ENCODE measurements at regions not wholly inside any gene's neighbourhood (a gene's known extent, or its start where the extent isn't known, plus 50 kb on each side); places are given as distances from the start of the nearest gene placed in this dataset.
"Not testable (repeated sequence)": the region's sequence is repeated elsewhere in the genome, so short reads cannot be mapped to it uniquely, and the experiment has no call there.

GRCh38 chr5:68066277-68066955 is 149.1 kb upstream of the PIK3R1 start:
- no peak for DNase-seq

GRCh38 chr5:68065321-68065720 is 150.2 kb upstream of the PIK3R1 start:
- not testable (repeated sequence) for DNase-seq

- no peak for DNase-seq
Measured at GRCh38 chr5:68060382-68060781, 155.2 kb upstream of the PIK3R1 start.

- DNase-seq: no peak
Measured at GRCh38 chr5:68057191-68057590, 158.4 kb upstream of the PIK3R1 start.

GRCh38 chr5:68055686-68056085 is 159.9 kb upstream of the PIK3R1 start:
- DNase-seq: no peak

- no peak for DNase-seq
Measured at GRCh38 chr5:68054638-68055037, 160.9 kb upstream of the PIK3R1 start.

GRCh38 chr5:68053202-68053601 is 162.4 kb upstream of the PIK3R1 start:
- no peak for DNase-seq

GRCh38 chr5:68049053-68049713 is 166.4 kb upstream of the PIK3R1 start:
- DNase-seq: no peak

GRCh38 chr5:68048516-68048915 is 167.0 kb upstream of the PIK3R1 start:
- DNase-seq: no peak

GRCh38 chr5:68048054-68048453 is 167.5 kb upstream of the PIK3R1 start:
- DNase-seq: not testable (repeated sequence)

- DNase-seq: no peak
Measured at GRCh38 chr5:68047035-68047434, 168.5 kb upstream of the PIK3R1 start.

GRCh38 chr5:68046445-68046844 is 169.1 kb upstream of the PIK3R1 start:
- DNase-seq: no peak

- no peak for DNase-seq
Measured at GRCh38 chr5:68041293-68041692, 174.3 kb upstream of the PIK3R1 start.

GRCh38 chr5:68037546-68037945 is 178.0 kb upstream of the PIK3R1 start:
- no peak for DNase-seq

- DNase-seq: no peak
Measured at GRCh38 chr5:68033961-68034571, 181.5 kb upstream of the PIK3R1 start.

GRCh38 chr5:68033029-68033428 is 182.5 kb upstream of the PIK3R1 start:
- DNase-seq: no peak

- DNase-seq: no peak
Measured at GRCh38 chr5:68032216-68032762, 183.3 kb upstream of the PIK3R1 start.

- DNase-seq: no peak
Measured at GRCh38 chr5:68028131-68028727, 187.3 kb upstream of the PIK3R1 start.

- DNase-seq: no peak
Measured at GRCh38 chr5:68027519-68027918, 188.0 kb upstream of the PIK3R1 start.

- no peak for DNase-seq
Measured at GRCh38 chr5:68026092-68026885, 189.3 kb upstream of the PIK3R1 start.

GRCh38 chr5:68024426-68024825 is 191.1 kb upstream of the PIK3R1 start:
- DNase-seq: no peak

GRCh38 chr5:68021916-68022315 is 193.6 kb upstream of the PIK3R1 start:
- no peak for DNase-seq

- DNase-seq: no peak
Measured at GRCh38 chr5:68021227-68021626, 194.3 kb upstream of the PIK3R1 start.
